ENCODE measurements at regions not wholly inside any gene's neighbourhood (a gene's known extent, or its start where the extent isn't known, plus 50 kb on each side); places are given as distances from the start of the nearest gene placed in this dataset.

GRCh38 chr12:28891126-28891525 lies 258.0 kb upstream of the FAR2 start:
- no peaks in the 10 kb centered on the region for H3K79me2 ChIP-seq (replicated peaks; ENCODE audit: insufficient read depth, low read length)
- no peak overlapping the region for H2AFZ ChIP-seq (ENCODE audit: low read depth, low read length)
- H3K27ac ChIP-seq (ENCODE audit: low read length) = no peak overlapping the region

GRCh38 chr12:28893365-28893764 lies 255.7 kb upstream of the FAR2 start:
- Histone ChIP-seq H4K20me1 (ENCODE audit: insufficient read depth) (no peaks in the 10 kb centered on the region), H3K36me3 (ENCODE audit: insufficient read depth, low read length) (no peaks in the 10 kb centered on the region), H3K9ac (ENCODE audit: low read length) (no peak overlapping the region), H2AFZ (ENCODE audit: low read depth, low read length) (no peak overlapping the region), H3K79me2 (replicated peaks; ENCODE audit: insufficient read depth, low read length) (no peaks in the 10 kb centered on the region), H3K27me3 (ENCODE audit: insufficient read depth, low read depth, low read length) (no peaks in the 10 kb centered on the region), H3K4me3 (ENCODE audit: low read length) (no peak overlapping the region), H3K9me3 (ENCODE audit: low read length) (no peaks in the 10 kb centered on the region), H3K27ac (ENCODE audit: low read length) (no peak overlapping the region), H3F3A (ENCODE audit: insufficient read depth, low read length, poor library complexity, severe bottlenecking) (no peaks in the 10 kb centered on the region), H3K4me2 (ENCODE audit: low read length) (no peak overlapping the region), H3K9me2 (ENCODE audit: insufficient read depth, low read length) (no peaks in the 10 kb centered on the region)
- no peak for TF ChIP-seq TAF1 (IDR thresholded peaks at IDR 0.05; ENCODE audit: low read depth)
- TF ChIP-seq EZH2 (IDR thresholded peaks at IDR 0.05; ENCODE audit: borderline replicate concordance, insufficient read depth, low read length, poor library complexity, severe bottlenecking) = no peak
- no peak for TF ChIP-seq SMC3 (conservative IDR thresholded peaks at IDR 0.05; ENCODE audit: poor library complexity)

More at GRCh38 chr12:28891126-28891525, 258.0 kb upstream of the FAR2 start:
- Histone ChIP-seq H3K27me3 (ENCODE audit: insufficient read depth, low read depth, low read length) (no peaks in the 10 kb centered on the region), H3K9ac (ENCODE audit: low read length) (no peak overlapping the region), H3K9me3 (ENCODE audit: low read length) (no peaks in the 10 kb centered on the region), H3K36me3 (ENCODE audit: insufficient read depth, low read length) (no peaks in the 10 kb centered on the region), H4K20me1 (ENCODE audit: insufficient read depth) (no peaks in the 10 kb centered on the region), H3F3A (ENCODE audit: insufficient read depth, low read length, poor library complexity, severe bottlenecking) (no peaks in the 10 kb centered on the region), H3K4me2 (ENCODE audit: low read length) (no peak overlapping the region), H3K9me2 (ENCODE audit: insufficient read depth, low read length) (no peaks in the 10 kb centered on the region), H3K4me3 (ENCODE audit: low read length) (no peak overlapping the region)
- no peak for TF ChIP-seq CTCF (IDR thresholded peaks at IDR 0.05; ENCODE audit: poor library complexity, severe bottlenecking)

GRCh38 chr12:28893856-28894255 lies 255.2 kb upstream of the FAR2 start:
- no peak for TF ChIP-seq TAF1 (IDR thresholded peaks at IDR 0.05; ENCODE audit: low read depth)
- TF ChIP-seq RAD21 (conservative IDR thresholded peaks at IDR 0.05) = no peak
- H3K9me2 ChIP-seq (ENCODE audit: insufficient read depth, low read length) = no peaks in the 10 kb centered on the region
- H2AFZ ChIP-seq (ENCODE audit: low read depth, low read length) = no peak overlapping the region
- H3K27me3 ChIP-seq (ENCODE audit: insufficient read depth, low read depth, low read length) = no peaks in the 10 kb centered on the region
- H3K9ac ChIP-seq (ENCODE audit: low read length) = no peak overlapping the region
- no peak overlapping the region for H3K4me3 ChIP-seq (ENCODE audit: low read length)
- no peak overlapping the region for H3K4me2 ChIP-seq (ENCODE audit: low read length)
- no peaks in the 10 kb centered on the region for H3K36me3 ChIP-seq (ENCODE audit: insufficient read depth, low read length)
- no peaks in the 10 kb centered on the region for H3K79me2 ChIP-seq (replicated peaks; ENCODE audit: insufficient read depth, low read length)
- no peaks in the 10 kb centered on the region for H4K20me1 ChIP-seq (ENCODE audit: insufficient read depth)
- no peak overlapping the region for H3K27ac ChIP-seq (ENCODE audit: low read length)
- H3K9me3 ChIP-seq (ENCODE audit: low read length) = no peaks in the 10 kb centered on the region
- no peaks in the 10 kb centered on the region for H3F3A ChIP-seq (ENCODE audit: insufficient read depth, low read length, poor library complexity, severe bottlenecking)

- Histone ChIP-seq H3K9ac (ENCODE audit: low read length) (no peak overlapping the region), H3K9me3 (ENCODE audit: low read length) (no peaks in the 10 kb centered on the region), H4K20me1 (ENCODE audit: insufficient read depth) (no peaks in the 10 kb centered on the region), H3K9me2 (ENCODE audit: insufficient read depth, low read length) (no peaks in the 10 kb centered on the region), H2AFZ (ENCODE audit: low read depth, low read length) (no peak overlapping the region), H3K27me3 (ENCODE audit: insufficient read depth, low read depth, low read length) (no peaks in the 10 kb centered on the region), H3K4me2 (ENCODE audit: low read length) (no peak overlapping the region), H3F3A (ENCODE audit: insufficient read depth, low read length, poor library complexity, severe bottlenecking) (no peaks in the 10 kb centered on the region), H3K4me3 (ENCODE audit: low read length) (no peak overlapping the region), H3K27ac (ENCODE audit: low read length) (no peak overlapping the region), H3K36me3 (ENCODE audit: insufficient read depth, low read length) (no peaks in the 10 kb centered on the region), H3K79me2 (replicated peaks; ENCODE audit: insufficient read depth, low read length) (no peaks in the 10 kb centered on the region)
- no peak for TF ChIP-seq TAF1 (IDR thresholded peaks at IDR 0.05; ENCODE audit: low read depth)
- no peak for TF ChIP-seq EZH2 (IDR thresholded peaks at IDR 0.05; ENCODE audit: borderline replicate concordance, insufficient read depth, low read length, poor library complexity, severe bottlenecking)
- TF ChIP-seq SMC3 (conservative IDR thresholded peaks at IDR 0.05; ENCODE audit: poor library complexity) = no peak
- TF ChIP-seq RAD21 (conservative IDR thresholded peaks at IDR 0.05) = no peak
- no peak for TF ChIP-seq CTCF (IDR thresholded peaks at IDR 0.05; ENCODE audit: poor library complexity, severe bottlenecking)
- no peak for TF ChIP-seq MXI1 (conservative IDR thresholded peaks at IDR 0.05; ENCODE audit: poor library complexity, severe bottlenecking)
- TF ChIP-seq REST (IDR thresholded peaks at IDR 0.05; ENCODE audit: borderline replicate concordance) = no peak
- TF ChIP-seq POLR2AphosphoS5 (IDR thresholded peaks at IDR 0.05) = no peak
- no peak for TF ChIP-seq EP300 (conservative IDR thresholded peaks at IDR 0.05; ENCODE audit: poor library complexity, severe bottlenecking)
These were observed 252.7 kb upstream of the FAR2 start for GRCh38 chr12:28896421-28896820.
